CD14-positive monocyte (primary cell): ENCODE measurements at regions not wholly inside any gene's neighbourhood (a gene's known extent, or its start where the extent isn't known, plus 50 kb on each side); places are given as distances from the start of the nearest gene placed in this dataset.

Experiments used
- DNase-seq, 3 donors: peaks; one replicate each; pipeline ENCODE4 v3.0.0-alpha.2; 2011 to 2022
- H2AFZ ChIP-seq: 2 replicates; pipeline ENCODE4 v1.6.0; 2012; ENCODE audit warnings: mild to moderate bottlenecking, low read depth, low read length, inconsistent platforms; ENCODE audit not compliant: insufficient read depth, poor library complexity, severe bottlenecking
- H3K27ac ChIP-seq, 2 donors: 1 replicate in 1 of 2; 2 replicates in 1 of 2; pipeline ENCODE4 v1.5.1; 2012 to 2013; ENCODE audit warnings: low read length in 2 of 2, control low read depth in 1 of 2, inconsistent platforms in 1 of 2, low read depth in 1 of 2, mild to moderate bottlenecking in 1 of 2
- H3K27me3 ChIP-seq, 2 donors: one replicate each; pipeline versions ENCODE4 v1.6.0 to v1.6.1; 2011 to 2013; ENCODE audit warnings: low read length in 2 of 2; ENCODE audit not compliant: control insufficient read depth in 2 of 2, insufficient read depth in 2 of 2
- H3K36me3 ChIP-seq, 2 donors: replicated peaks in 1 of 2; 1 replicate in 1 of 2; 2 replicates in 1 of 2; pipeline versions ENCODE4 v1.5.1 to v1.6.1; 2012 to 2013; ENCODE audit warnings: low read length in 2 of 2, control low read depth in 1 of 2, inconsistent platforms in 1 of 2, mild to moderate bottlenecking in 1 of 2; ENCODE audit not compliant: insufficient read depth in 2 of 2, control insufficient read depth in 1 of 2
- H3K4me1 ChIP-seq, 2 donors: 1 replicate in 1 of 2; 2 replicates in 1 of 2; pipeline versions ENCODE4 v1.5.1 to v1.6.1; 2012 to 2013; ENCODE audit warnings: low read length in 2 of 2, control low read depth in 1 of 2, inconsistent platforms in 1 of 2, mild to moderate bottlenecking in 1 of 2, moderate library complexity in 1 of 2; ENCODE audit not compliant: insufficient read depth in 2 of 2, control insufficient read depth in 1 of 2
- H3K4me2 ChIP-seq: replicated peaks from 2 replicates; pipeline ENCODE3; 2012; ENCODE audit warnings: low read length, moderate library complexity, mild to moderate bottlenecking; ENCODE audit not compliant: poor library complexity, severe bottlenecking; ENCODE audit errors: extremely low read depth
- H3K4me3 ChIP-seq, 3 experiments: fragments of 200-600 bp in 1 of 3; sonication (generic) in 1 of 3; replicated peaks in 1 of 3; 1 replicate in 2 of 3; 2 replicates in 1 of 3; pipeline ENCODE4 v1.5.1; 2011 to 2013; ENCODE audit warnings: low read length in 3 of 3, mild to moderate bottlenecking in 3 of 3, control low read depth in 2 of 3, low read depth in 2 of 3, inconsistent platforms in 1 of 3, moderate library complexity in 1 of 3
- H3K79me2 ChIP-seq: 2 replicates; pipeline ENCODE4 v1.6.0; 2012; ENCODE audit warnings: mild to moderate bottlenecking, control low read depth, inconsistent platforms, low read length, moderate library complexity; ENCODE audit not compliant: insufficient read depth
- H3K9ac ChIP-seq: 2 replicates; pipeline ENCODE4 v1.6.0; 2017; ENCODE audit warnings: low read length, mild to moderate bottlenecking; ENCODE audit not compliant: insufficient read depth, poor library complexity, severe bottlenecking
- H3K9me3 ChIP-seq, 2 donors: replicated peaks in 1 of 2; 1 replicate in 1 of 2; 2 replicates in 1 of 2; pipeline versions ENCODE4 v1.5.1 to v1.6.1; 2012 to 2013; ENCODE audit warnings: low read length in 2 of 2, control low read depth in 1 of 2; ENCODE audit not compliant: control insufficient read depth in 1 of 2, insufficient read depth in 1 of 2
- H4K20me1 ChIP-seq: 2 replicates; pipeline ENCODE4 v1.6.0; 2012; ENCODE audit warnings: mild to moderate bottlenecking, low read length, control low read depth, moderate library complexity; ENCODE audit not compliant: insufficient read depth
- H3K27ac Mint-ChIP-seq, 7 donors: one replicate each; pipeline ENCODE4 v1.8.0; 2020; ENCODE audit warnings: mild to moderate bottlenecking in 7 of 7, mixed read lengths in 7 of 7, moderate library complexity in 6 of 7, inconsistent platforms in 2 of 7
- H3K27me3 Mint-ChIP-seq, 3 donors: one replicate each; pipeline ENCODE4 v1.8.0; 2021 to 2022; ENCODE audit warnings: low read depth in 3 of 3, mild to moderate bottlenecking in 3 of 3, mixed read lengths in 3 of 3, moderate library complexity in 3 of 3, inconsistent platforms in 1 of 3
- H3K36me3 Mint-ChIP-seq, 2 donors: one replicate each; pipeline ENCODE4 v1.8.0; 2020; ENCODE audit warnings: mixed read lengths in 2 of 2, inconsistent platforms in 1 of 2, mild to moderate bottlenecking in 1 of 2
- H3K4me1 Mint-ChIP-seq: one replicate; pipeline ENCODE4 v1.8.0; 2020; ENCODE audit warnings: mild to moderate bottlenecking, mixed read lengths
- H3K4me3 Mint-ChIP-seq, 2 donors: one replicate each; pipeline ENCODE4 v1.8.0; 2020; ENCODE audit warnings: mild to moderate bottlenecking in 2 of 2, mixed read lengths in 2 of 2, moderate library complexity in 1 of 2
- H3K9me3 Mint-ChIP-seq, 7 donors: one replicate each; pipeline ENCODE4 v1.8.0; 2020 to 2022; ENCODE audit warnings: mixed read lengths in 7 of 7, mild to moderate bottlenecking in 6 of 7, moderate library complexity in 6 of 7, inconsistent platforms in 2 of 7
- CTCF ChIP-seq: fragments of 200-600 bp; IDR thresholded peaks from one replicate; pipeline ENCODE4 v1.8.0; 2022; ENCODE audit warnings: antibody characterized with exemption, mild to moderate bottlenecking
- WGBS: methylation state at CpG from one replicate; pipeline ENCODE4 v1.1.5; 2013; ENCODE audit warnings: missing lambda C conversion rate; ENCODE audit not compliant: insufficient coverage; 5-methylcytosine and 5-hydroxymethylcytosine counted together
- intact Hi-C, 2 donors: fragments of 100-400 bp; cut with micrococcal nuclease; formaldehyde crosslinking; loops; one replicate each; pipeline versions ENCODE4 v1.15.0 to v1.15.1; 2023

DNA sequence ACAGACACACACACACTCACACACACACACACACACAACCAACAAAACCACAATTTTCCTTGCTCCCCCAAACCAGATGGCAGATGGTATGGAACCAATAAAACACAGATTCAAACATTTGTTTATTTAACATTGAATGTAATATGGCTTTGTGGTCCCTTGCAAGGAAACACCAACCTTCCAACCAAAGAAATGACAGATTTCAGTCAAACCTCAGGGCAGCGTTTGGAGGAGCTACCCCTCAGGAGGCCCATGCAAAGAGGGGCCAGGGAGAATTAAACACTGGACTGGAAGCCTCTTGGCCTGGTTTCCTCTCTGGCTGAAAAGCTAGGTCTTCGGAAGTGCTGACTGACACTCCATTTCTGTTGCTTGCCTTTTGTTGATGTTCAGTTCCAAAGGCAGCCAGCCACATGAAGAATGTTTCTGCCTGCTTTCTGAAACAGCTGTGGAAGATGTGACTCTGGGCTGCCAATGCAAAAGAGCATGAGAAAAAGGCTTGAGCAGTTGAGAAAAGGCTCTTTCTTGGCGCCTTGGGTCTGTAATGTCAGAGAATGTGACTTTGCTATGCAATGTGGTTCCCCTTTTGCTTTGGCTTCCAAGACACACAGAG lies 296.1 kb downstream of the RPLP1 start:
- H3K9me3 Mint-ChIP-seq, result peaks cover 7 to 17% (median 10%) of the 10 kb centered on the region in 7 donors
- peaks cover 34% of the 10 kb centered on the region for H3K4me1 Mint-ChIP-seq
- H3K36me3 Mint-ChIP-seq, result peaks cover 11 to 13% of the 10 kb centered on the region in 2 donors
- H3K4me1 ChIP-seq, result peaks cover 22 to 30% of the 10 kb centered on the region in 2 donors
- no peaks in the 10 kb centered on the region for H3K79me2 ChIP-seq
- no peak overlapping the region for H3K4me2 ChIP-seq
- WGBS, result 81% methylated on average over 2 of the region's 3 CpGs
- H3K4me3 Mint-ChIP-seq, result no peak overlapping the region
- no peak for DNase-seq
- H3K27ac Mint-ChIP-seq, result peak overlapping the region in 4 of 7 donors; percentile 0 to 31 (median 12)
- peak overlapping the region in 1 of 2 donors; percentile 12 for H3K27ac ChIP-seq
- H3K9ac ChIP-seq, result no peak overlapping the region
- H3K27me3 ChIP-seq, result no peaks in the 10 kb centered on the region
- no peak overlapping the region for H2AFZ ChIP-seq
- peaks cover 1 to 11% (median 8%) of the 10 kb centered on the region in 3 donors for H3K27me3 Mint-ChIP-seq
- intact Hi-C loops, result no loop called here
- H3K4me3 ChIP-seq, result no peak overlapping the region
- TF ChIP-seq CTCF, result no peak
- H4K20me1 ChIP-seq, result no peaks in the 10 kb centered on the region
- peaks cover 0 to 2% of the 10 kb centered on the region in 2 donors for H3K9me3 ChIP-seq
- no peaks in the 10 kb centered on the region for H3K36me3 ChIP-seq

- Histone ChIP-seq H3K9me3 (peaks cover 0 to 2% of the 10 kb centered on the region in 2 donors), H4K20me1 (no peaks in the 10 kb centered on the region), H2AFZ (no peak overlapping the region), H3K4me1 (peaks cover 24 to 32% of the 10 kb centered on the region in 2 donors), H3K27me3 (no peaks in the 10 kb centered on the region), H3K36me3 (no peaks in the 10 kb centered on the region), H3K27ac (peak overlapping the region in 1 of 2 donors; percentile 12), H3K4me3 (no peak overlapping the region), H3K9ac (no peak overlapping the region), H3K79me2 (no peaks in the 10 kb centered on the region), H3K4me2 (no peak overlapping the region)
- Mint-ChIP-seq H3K36me3 (peaks cover 10 to 13% of the 10 kb centered on the region in 2 donors), H3K9me3 (peaks cover 7 to 18% (median 13%) of the 10 kb centered on the region in 7 donors), H3K4me1 (peaks cover 34% of the 10 kb centered on the region), H3K27ac (peak overlapping the region in 2 of 7 donors; percentile 22 to 31), H3K4me3 (no peak overlapping the region), H3K27me3 (peaks cover 1 to 9% (median 8%) of the 10 kb centered on the region in 3 donors)
- no peak for TF ChIP-seq CTCF
- 100% methylated on average over 2 of the region's 4 CpGs for WGBS
- no peak for DNase-seq
- intact Hi-C loops, result no loop called here
Observed at GRCh38 chr15:69749274-69749673, 296.7 kb downstream of the RPLP1 start.
